Upper lobe of left lung (tissue), 6 donors: ENCODE measurements at regions not wholly inside any gene's neighbourhood (a gene's known extent, or its start where the extent isn't known, plus 50 kb on each side); places are given as distances from the start of the nearest gene placed in this dataset.

Source experiments
- ATAC-seq, 2 donors: fragments of 200-7000 bp; cut with Tn5 transposase; one replicate each; pipeline ENCODE4 v1.9.1; 2022; ENCODE audit warnings: mild to moderate bottlenecking in 2 of 2, moderate library complexity in 2 of 2; ENCODE audit not compliant: low FRiP score in 2 of 2
- DNase-seq, 2 donors: peaks; one replicate each; pipeline ENCODE4 v3.0.0-alpha.2; 2019 to 2020
- H3K27ac ChIP-seq, 4 donors: fragments of 200-600 bp; sonication (generic); one replicate each; pipeline ENCODE4 v1.5.1; 2016 to 2019
- H3K27me3 ChIP-seq, 4 donors: fragments of 200-600 bp; sonication (generic); one replicate each; pipeline ENCODE4 v1.5.1; 2017 to 2019
- H3K36me3 ChIP-seq, 4 donors: fragments of 200-600 bp; sonication (generic); one replicate each; pipeline ENCODE4 v1.5.1; 2016 to 2019
- H3K4me1 ChIP-seq, 4 donors: fragments of 200-600 bp; sonication (generic); one replicate each; pipeline ENCODE4 v1.5.1; 2018 to 2019
- H3K4me3 ChIP-seq, 4 donors: fragments of 200-600 bp; sonication (generic); one replicate each; pipeline ENCODE4 v1.5.1; 2017 to 2019; ENCODE audit warnings: mild to moderate bottlenecking in 2 of 4, moderate library complexity in 1 of 4
- H3K9me3 ChIP-seq, 4 donors: fragments of 200-600 bp; sonication (generic); one replicate each; pipeline ENCODE4 v1.5.1; 2018 to 2019
- EP300 ChIP-seq, 4 donors: sonication (generic); formaldehyde crosslinking; IDR thresholded peaks; one replicate each; pipeline ENCODE4 v1.5.1; 2017; ENCODE audit warnings: antibody characterized with exemption in 4 of 4, control low read depth in 2 of 4
- POLR2A ChIP-seq, 4 donors: fragments of 450-650 bp; IDR thresholded peaks; one replicate each; pipeline ENCODE4 v1.5.1; 2016 to 2017; ENCODE audit warnings: antibody characterized with exemption in 4 of 4, mild to moderate bottlenecking in 2 of 4
- POLR2AphosphoS5 ChIP-seq, 2 donors: sonication (generic); formaldehyde crosslinking; IDR thresholded peaks; one replicate each; pipeline ENCODE4 v1.5.1; 2017; ENCODE audit warnings: antibody characterized with exemption in 2 of 2
- WGBS, 2 donors: methylation state at CpG; one replicate each; pipeline ENCODE4 v1.1.5; 2017 to 2018; 5-methylcytosine and 5-hydroxymethylcytosine counted together
- TF ChIP-seq, protein P1 (sequence below), 6 experiments: fragments of 450-650 bp in 4 of 6; fragments of 200-600 bp in 2 of 6; sonication (generic) in 2 of 6; IDR thresholded peaks; one replicate each; pipeline ENCODE4 v1.5.1; 2016 to 2019; ENCODE audit warnings: antibody characterized with exemption in 6 of 6
- donor health status: DM: no; HTN: no; CAD: no; lungs with moderate emphysema.
- donor health status: DM: no; HTN: yes; CAD: no; lungs with severe emphysema.

DNA sequence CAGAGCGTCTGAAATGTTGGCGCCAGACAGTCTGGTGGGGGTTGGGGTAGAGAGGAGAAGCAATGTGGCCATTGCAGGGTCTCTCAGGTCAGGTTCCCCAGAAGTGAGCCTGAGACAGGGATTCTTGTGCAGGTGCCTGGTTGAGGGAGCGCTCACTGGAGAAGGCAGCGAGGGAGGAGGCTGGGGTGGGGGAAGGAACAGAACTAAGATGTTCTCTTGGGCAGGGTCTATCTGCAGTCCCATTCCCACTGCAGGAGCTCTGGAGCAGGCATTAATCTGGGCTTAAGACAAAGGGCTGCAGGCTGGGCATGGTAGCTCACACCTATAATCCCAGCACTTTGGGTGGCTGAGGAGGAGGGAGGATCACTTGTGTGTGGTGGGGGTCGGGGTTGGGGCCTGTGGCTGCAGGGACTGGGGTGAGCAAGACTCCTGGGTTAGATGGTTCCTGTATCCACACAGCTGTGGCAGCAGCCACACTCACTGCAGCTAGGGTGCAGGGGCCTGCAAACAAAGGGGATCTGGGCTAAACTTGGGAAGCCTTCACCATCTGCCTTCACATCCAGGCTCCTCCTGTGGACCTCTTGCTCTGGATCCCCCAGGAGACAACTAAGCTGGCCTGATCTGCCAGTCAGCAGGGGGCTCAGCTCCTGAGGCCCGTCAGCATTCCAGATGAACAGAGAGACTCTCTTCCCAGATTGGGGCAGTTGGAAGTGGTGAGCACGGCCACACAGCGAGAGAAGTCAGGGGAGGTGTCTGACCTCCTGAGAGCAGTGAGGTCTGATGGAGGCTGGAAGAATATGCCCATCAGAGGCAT lies 172.5 kb downstream of the ABHD5 start:
- TF ChIP-seq POLR2AphosphoS5 (IDR thresholded peaks at IDR 0.05) (no peak), EP300 (IDR thresholded peaks at IDR 0.05) (no peak), POLR2A (IDR thresholded peaks at IDR 0.05) (no peak)
- TF ChIP-seq, protein P1, sequence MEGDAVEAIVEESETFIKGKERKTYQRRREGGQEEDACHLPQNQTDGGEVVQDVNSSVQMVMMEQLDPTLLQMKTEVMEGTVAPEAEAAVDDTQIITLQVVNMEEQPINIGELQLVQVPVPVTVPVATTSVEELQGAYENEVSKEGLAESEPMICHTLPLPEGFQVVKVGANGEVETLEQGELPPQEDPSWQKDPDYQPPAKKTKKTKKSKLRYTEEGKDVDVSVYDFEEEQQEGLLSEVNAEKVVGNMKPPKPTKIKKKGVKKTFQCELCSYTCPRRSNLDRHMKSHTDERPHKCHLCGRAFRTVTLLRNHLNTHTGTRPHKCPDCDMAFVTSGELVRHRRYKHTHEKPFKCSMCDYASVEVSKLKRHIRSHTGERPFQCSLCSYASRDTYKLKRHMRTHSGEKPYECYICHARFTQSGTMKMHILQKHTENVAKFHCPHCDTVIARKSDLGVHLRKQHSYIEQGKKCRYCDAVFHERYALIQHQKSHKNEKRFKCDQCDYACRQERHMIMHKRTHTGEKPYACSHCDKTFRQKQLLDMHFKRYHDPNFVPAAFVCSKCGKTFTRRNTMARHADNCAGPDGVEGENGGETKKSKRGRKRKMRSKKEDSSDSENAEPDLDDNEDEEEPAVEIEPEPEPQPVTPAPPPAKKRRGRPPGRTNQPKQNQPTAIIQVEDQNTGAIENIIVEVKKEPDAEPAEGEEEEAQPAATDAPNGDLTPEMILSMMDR (IDR thresholded peaks at IDR 0.05) = no peak
- no peaks in the 10 kb centered on the region for H3K4me1 ChIP-seq
- no peak overlapping the region for H3K4me3 ChIP-seq
- H3K9me3 ChIP-seq = no peaks in the 10 kb centered on the region
- H3K36me3 ChIP-seq = no peaks in the 10 kb centered on the region
- no peaks in the 10 kb centered on the region for H3K27me3 ChIP-seq
- no peak overlapping the region for H3K27ac ChIP-seq
- DNase-seq (no peak), ATAC-seq (no peak)
- 80 to 92% methylated on average over 8 of the region's 8 CpGs for WGBS, 2 donors

- TF ChIP-seq EP300 (IDR thresholded peaks at IDR 0.05) (no peak), POLR2AphosphoS5 (IDR thresholded peaks at IDR 0.05) (no peak), POLR2A (IDR thresholded peaks at IDR 0.05) (no peak)
- TF ChIP-seq, protein P1 (IDR thresholded peaks at IDR 0.05) = no peak
- H3K4me1 ChIP-seq = no peaks in the 10 kb centered on the region
- no peak for DNase-seq
- H3K9me3 ChIP-seq = no peaks in the 10 kb centered on the region
- no peak overlapping the region for H3K4me3 ChIP-seq
- no peaks in the 10 kb centered on the region for H3K36me3 ChIP-seq
- no peaks in the 10 kb centered on the region for H3K27me3 ChIP-seq
- ATAC-seq = no peak
- WGBS, 2 donors = 65 to 68% methylated on average over 6 of the region's 6 CpGs
- no peak overlapping the region for H3K27ac ChIP-seq
These were observed 173.5 kb downstream of the ABHD5 start for GRCh38 chr3:43863966-43864933.

GRCh38 chr3:43865351-43865750 lies 174.6 kb downstream of the ABHD5 start:
- no peak overlapping the region for H3K4me3 ChIP-seq
- H3K9me3 ChIP-seq = no peaks in the 10 kb centered on the region
- ATAC-seq (no peak), DNase-seq (no peak)
- H3K27me3 ChIP-seq = no peaks in the 10 kb centered on the region
- H3K36me3 ChIP-seq = no peaks in the 10 kb centered on the region
- WGBS, 2 donors = 79 to 85% methylated on average over 3 to 4 of the region's 4 CpGs
- H3K27ac ChIP-seq = no peak overlapping the region
- no peak for TF ChIP-seq POLR2A (IDR thresholded peaks at IDR 0.05)
- TF ChIP-seq, protein P1 (IDR thresholded peaks at IDR 0.05) = no peak
- TF ChIP-seq POLR2AphosphoS5 (IDR thresholded peaks at IDR 0.05) = no peak
- no peak for TF ChIP-seq EP300 (IDR thresholded peaks at IDR 0.05)
- peaks cover 0 to 5% (median 2%) of the 10 kb centered on the region in 4 donors for H3K4me1 ChIP-seq

DNA sequence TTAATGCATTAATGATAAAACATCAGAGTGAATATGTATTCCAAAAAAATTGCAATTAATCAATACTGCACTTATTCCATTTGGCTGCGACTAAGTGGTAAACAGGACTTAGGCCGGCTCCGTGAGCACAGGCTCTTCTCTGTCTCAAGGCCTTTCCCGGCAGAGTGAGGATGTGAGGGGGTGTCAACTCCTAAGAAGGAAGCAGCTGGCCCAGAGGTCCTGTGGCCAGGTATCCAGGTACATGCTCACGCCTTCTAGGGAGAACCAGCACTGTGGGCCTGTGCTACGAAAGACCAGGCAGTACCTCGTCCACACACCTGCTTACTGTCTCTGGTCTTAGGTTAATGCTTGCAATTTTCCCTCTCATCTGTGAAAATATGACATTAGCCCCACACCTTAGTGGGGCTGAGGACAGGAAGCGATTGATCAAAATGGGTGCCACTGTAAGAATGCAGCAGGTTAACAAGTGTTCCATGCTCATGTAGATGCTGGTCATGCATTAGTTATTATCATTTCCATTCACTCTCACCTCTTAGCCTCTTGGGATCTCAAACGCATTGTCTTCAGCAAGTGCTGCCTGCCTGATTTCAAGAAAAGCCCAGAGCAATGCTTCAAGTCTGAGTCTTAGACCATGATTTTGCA lies 175.3 kb downstream of the ABHD5 start:
- no peak overlapping the region for H3K27ac ChIP-seq

More for the DNA sequence above, 175.3 kb downstream of the ABHD5 start:
- 88 to 91% methylated on average over 9 of the region's 9 CpGs for WGBS, 2 donors
- Histone ChIP-seq H3K4me1 (peaks cover 0 to 9% (median 2%) of the 10 kb centered on the region in 4 donors), H3K27me3 (no peaks in the 10 kb centered on the region), H3K9me3 (no peaks in the 10 kb centered on the region), H3K4me3 (no peak overlapping the region), H3K36me3 (no peaks in the 10 kb centered on the region)
- ATAC-seq (no peak), DNase-seq (no peak)
- TF ChIP-seq POLR2AphosphoS5 (IDR thresholded peaks at IDR 0.05) = no peak
- TF ChIP-seq, protein P1 (IDR thresholded peaks at IDR 0.05) = no peak
- TF ChIP-seq EP300 (IDR thresholded peaks at IDR 0.05) = no peak
- TF ChIP-seq POLR2A (IDR thresholded peaks at IDR 0.05) = no peak
